HL-60 (cell line): ENCODE measurements at regions not wholly inside any gene's neighbourhood (a gene's known extent, or its start where the extent isn't known, plus 50 kb on each side); places are given as distances from the start of the nearest gene placed in this dataset.

ENCODE experiments used
- DNase-seq, 2 experiments: peaks; one replicate each; pipeline ENCODE4 v3.0.0-alpha.2; 2010 to 2020; ENCODE audit warnings: low read depth in 1 of 2, low spot score in 1 of 2
- H3K27ac ChIP-seq: fragments of 250-450 bp; sonication (Bioruptor Pico); replicated peaks from 2 replicates; pipeline ENCODE4 v1.5.1; 2020; ENCODE audit warnings: mild to moderate bottlenecking, moderate library complexity
- H3K27me3 ChIP-seq: fragments of 250-450 bp; sonication (Bioruptor Pico); 2 replicates; pipeline ENCODE4 v1.5.1; 2021; ENCODE audit warnings: mild to moderate bottlenecking, moderate library complexity; ENCODE audit not compliant: insufficient read depth, poor library complexity, severe bottlenecking
- H3K4me3 ChIP-seq: replicated peaks from 2 replicates; pipeline ENCODE4 v1.5.1; 2011; ENCODE audit warnings: mild to moderate bottlenecking, control low read depth, low read length; ENCODE audit not compliant: insufficient read depth
- CTCF ChIP-seq: IDR thresholded peaks from one replicate; pipeline ENCODE4 v1.5.1; 2011; ENCODE audit warnings: low read length, control low read depth, inconsistent platforms; ENCODE audit not compliant: insufficient read depth
- GABPA ChIP-seq: IDR thresholded peaks from 2 replicates; pipeline ENCODE4 v1.6.1; 2012; ENCODE audit warnings: low read depth
- POLR2AphosphoS5 ChIP-seq: IDR thresholded peaks from 2 replicates; pipeline ENCODE4 v1.6.1; 2012; ENCODE audit warnings: low read depth
- REST ChIP-seq: IDR thresholded peaks from 2 replicates; pipeline ENCODE4 v1.6.1; 2012; ENCODE audit warnings: low read depth; ENCODE audit not compliant: insufficient replicate concordance
- SPI1 ChIP-seq: IDR thresholded peaks from 2 replicates; pipeline ENCODE4 v1.6.1; 2012; ENCODE audit warnings: low read depth, mild to moderate bottlenecking, borderline replicate concordance

- DNase-seq = no peak
- Histone ChIP-seq H3K27ac (no peak overlapping the region), H3K4me3 (no peak overlapping the region), H3K27me3 (no peaks in the 10 kb centered on the region)
- TF ChIP-seq CTCF = no peak
- TF ChIP-seq SPI1 = no peak
- TF ChIP-seq GABPA = no peak
- TF ChIP-seq POLR2AphosphoS5 = no peak
Measured at GRCh38 chr3:94221829-94222228, 159.0 kb downstream of the NSUN3 start.

GRCh38 chr3:94225148-94225865 lies 162.4 kb downstream of the NSUN3 start:
- no peak overlapping the region for H3K4me3 ChIP-seq
- no peak for TF ChIP-seq GABPA
- TF ChIP-seq POLR2AphosphoS5 = no peak
- no peak for TF ChIP-seq REST
- TF ChIP-seq SPI1 = no peak
- no peak for TF ChIP-seq CTCF
- DNase-seq = no peak

GRCh38 chr3:94226078-94226477 lies 163.2 kb downstream of the NSUN3 start:
- Histone ChIP-seq H3K27me3 (no peaks in the 10 kb centered on the region), H3K27ac (no peak overlapping the region), H3K4me3 (no peak overlapping the region)
- TF ChIP-seq POLR2AphosphoS5 (no peak), SPI1 (no peak), CTCF (no peak), GABPA (no peak), REST (no peak)
- no peak for DNase-seq

More at GRCh38 chr3:94225148-94225865, 162.4 kb downstream of the NSUN3 start:
- H3K27ac ChIP-seq = no peak overlapping the region
- no peaks in the 10 kb centered on the region for H3K27me3 ChIP-seq

- peak in 1 of 2 experiments; percentile 2 for DNase-seq
- no peak overlapping the region for H3K4me3 ChIP-seq
- TF ChIP-seq POLR2AphosphoS5 = no peak
- no peak for TF ChIP-seq CTCF
- no peak for TF ChIP-seq GABPA
- TF ChIP-seq SPI1 = no peak
- no peak for TF ChIP-seq REST
- H3K27ac ChIP-seq = no peak overlapping the region
- H3K27me3 ChIP-seq = no peaks in the 10 kb centered on the region
Measured at GRCh38 chr3:94232921-94233320, 170.1 kb downstream of the NSUN3 start.
